GM12892 (cell line): ENCODE measurements at regions not wholly inside any gene's neighbourhood (a gene's known extent, or its start where the extent isn't known, plus 50 kb on each side); places are given as distances from the start of the nearest gene placed in this dataset.
"Not testable (repeated sequence)": the region's sequence is repeated elsewhere in the genome, so short reads cannot be mapped to it uniquely, and the experiment has no call there.

Source experiments
- DNase-seq: peaks from one replicate; pipeline ENCODE4 v3.0.0; 2011; ENCODE audit not compliant: insufficient read length
- FAIRE-seq: peaks from 2 replicates; lab custom pipeline; 2011; peaks lifted over from hg19 to GRCh38; lab: Jason Lieb, UNC
- POLR2A ChIP-seq: IDR thresholded peaks from 2 replicates; pipeline ENCODE4 v1.6.1; 2011; ENCODE audit warnings: low read depth, low read length, control low read depth
- POLR2AphosphoS5 ChIP-seq: IDR thresholded peaks from 2 replicates; pipeline ENCODE4 v1.6.1; 2011; ENCODE audit warnings: low read depth, low read length, control low read depth
- TAF1 ChIP-seq: IDR thresholded peaks from 2 replicates; pipeline ENCODE4 v1.6.1; 2011; ENCODE audit warnings: low read depth, mild to moderate bottlenecking, control low read depth, low read length, borderline replicate concordance

DNA sequence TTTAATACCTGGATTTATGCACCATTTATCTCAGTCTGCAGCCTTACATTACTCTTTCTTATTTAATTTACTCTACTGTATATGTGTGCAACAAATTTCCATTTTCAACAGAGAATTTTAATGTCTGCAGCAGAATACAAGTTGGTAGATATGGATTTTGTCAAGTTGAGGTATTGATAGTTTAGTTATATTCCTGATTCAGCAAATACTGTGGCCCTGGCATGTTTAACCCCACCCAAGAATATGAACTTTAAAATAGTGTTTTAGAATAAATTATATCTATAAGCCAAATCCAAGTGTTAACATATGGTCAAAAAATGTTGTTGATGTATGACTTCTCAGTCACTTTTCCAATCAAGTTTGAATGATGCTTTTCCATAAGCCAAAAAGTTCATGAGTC, 378.4 kb upstream of the NRG3 start:
- FAIRE-seq (no peak), DNase-seq (no peak)
- TF ChIP-seq POLR2A = no peak
- no peak for TF ChIP-seq POLR2AphosphoS5
- no peak for TF ChIP-seq TAF1

DNA sequence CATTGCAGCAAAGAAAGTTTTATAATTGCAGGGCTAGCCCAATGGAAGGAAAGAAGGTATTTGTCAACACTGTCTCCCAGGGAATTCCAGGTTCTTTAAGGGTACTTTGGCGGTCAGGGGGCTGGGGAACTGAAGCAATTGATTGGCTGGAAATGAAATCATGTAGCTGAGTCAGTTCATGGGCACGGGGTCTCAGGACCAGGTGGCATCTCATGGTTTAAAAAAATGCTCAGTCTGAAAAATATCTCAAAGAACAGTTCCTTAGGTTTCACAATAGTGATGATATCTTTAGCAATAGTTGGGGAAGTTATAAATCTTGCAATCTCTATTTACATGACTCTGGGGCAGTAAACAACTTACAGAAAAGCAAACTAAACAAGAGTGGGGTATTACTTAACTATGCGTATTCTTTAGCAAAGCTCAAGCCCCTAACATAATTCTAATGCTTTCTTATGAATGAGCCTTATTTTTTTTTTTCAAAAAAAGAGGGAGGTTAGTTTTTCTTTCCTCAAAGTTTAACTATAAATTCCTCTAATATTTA, 376.9 kb upstream of the NRG3 start:
- TF ChIP-seq POLR2A = no peak
- TF ChIP-seq TAF1 = no peak
- no peak for TF ChIP-seq POLR2AphosphoS5
- FAIRE-seq = no peak
- DNase-seq = no peak

DNA sequence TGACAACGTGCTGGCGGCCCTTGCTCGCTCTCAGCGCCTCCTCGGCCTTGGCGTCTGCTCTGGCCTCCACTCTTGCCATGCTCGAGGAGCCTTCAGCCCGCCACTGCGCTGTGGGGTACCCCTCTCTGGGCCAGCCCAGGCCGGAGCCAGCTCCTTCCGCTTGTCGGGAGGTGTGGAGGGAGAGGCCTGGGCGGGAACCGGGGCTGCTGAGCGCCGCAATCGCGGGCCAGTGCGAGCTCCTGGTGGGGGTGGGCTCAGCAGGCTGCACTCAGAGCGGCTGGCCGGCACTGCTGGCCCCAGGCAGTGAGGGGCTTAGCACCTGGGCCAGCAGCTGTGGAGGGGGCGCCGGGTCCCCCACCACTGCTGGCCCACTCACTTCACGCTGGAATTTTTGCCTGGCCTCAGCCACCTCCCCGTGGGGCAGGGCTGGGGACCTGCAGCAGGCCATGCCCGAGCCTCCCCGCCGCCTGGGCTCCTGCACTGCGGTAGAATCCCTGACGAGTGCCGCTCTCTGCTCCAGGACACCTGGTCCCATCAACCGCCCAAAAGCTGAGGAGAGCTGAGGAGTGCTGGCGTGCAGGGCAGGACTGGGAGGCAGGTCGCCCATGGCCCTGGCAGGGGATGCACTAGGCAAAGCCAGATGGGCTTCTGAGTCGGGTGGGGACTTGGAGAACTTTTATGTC, 372.2 kb upstream of the NRG3 start:
- DNase-seq (no peak), FAIRE-seq (no peak)
- TF ChIP-seq POLR2A (no peak), POLR2AphosphoS5 (no peak), TAF1 (no peak)

DNA sequence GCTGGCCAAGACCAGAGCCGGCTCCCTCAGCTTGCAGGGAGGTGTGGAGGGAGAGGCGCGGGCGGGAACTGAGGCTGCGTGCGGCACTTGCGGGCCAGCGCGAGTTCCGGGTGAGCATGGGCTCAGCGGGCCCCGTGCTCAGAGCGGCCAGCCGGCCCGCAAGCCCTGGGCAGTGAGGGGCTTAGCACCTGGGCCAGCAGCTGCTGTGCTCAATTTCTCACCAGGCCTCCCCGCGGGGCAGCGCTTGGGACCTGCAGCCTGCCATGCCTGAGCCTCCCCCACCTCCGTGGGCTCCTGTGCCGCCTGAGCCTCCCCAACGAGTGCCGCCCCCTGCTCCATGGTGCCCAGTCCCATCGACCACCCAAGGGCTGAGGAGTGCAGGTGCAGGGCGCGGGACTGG, 369.2 kb upstream of the NRG3 start:
- not testable (repeated sequence) for FAIRE-seq

DNA sequence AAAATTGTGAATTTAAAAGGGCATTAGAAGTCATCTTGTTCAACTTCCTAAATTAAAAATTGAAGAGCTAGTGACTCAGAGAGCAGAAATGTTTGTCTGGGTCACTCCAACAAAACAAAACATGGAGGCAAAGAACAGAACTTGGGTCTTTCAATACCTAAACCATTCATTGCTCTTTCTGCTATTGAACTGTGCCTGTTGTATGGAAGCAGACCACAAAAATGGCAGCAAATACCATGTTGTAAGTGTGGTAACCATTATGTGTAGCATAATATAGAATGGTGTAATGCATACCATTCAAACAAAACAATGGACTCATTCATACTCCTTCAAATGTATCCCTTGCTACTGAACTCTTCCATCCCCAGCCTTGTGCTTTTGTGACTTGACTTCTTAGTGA, 360.2 kb upstream of the NRG3 start:
- FAIRE-seq (no peak), DNase-seq (no peak)
- TF ChIP-seq POLR2A (no peak), POLR2AphosphoS5 (no peak), TAF1 (no peak)

More for the DNA sequence above, 369.2 kb upstream of the NRG3 start:
- not testable (repeated sequence) for DNase-seq

DNA sequence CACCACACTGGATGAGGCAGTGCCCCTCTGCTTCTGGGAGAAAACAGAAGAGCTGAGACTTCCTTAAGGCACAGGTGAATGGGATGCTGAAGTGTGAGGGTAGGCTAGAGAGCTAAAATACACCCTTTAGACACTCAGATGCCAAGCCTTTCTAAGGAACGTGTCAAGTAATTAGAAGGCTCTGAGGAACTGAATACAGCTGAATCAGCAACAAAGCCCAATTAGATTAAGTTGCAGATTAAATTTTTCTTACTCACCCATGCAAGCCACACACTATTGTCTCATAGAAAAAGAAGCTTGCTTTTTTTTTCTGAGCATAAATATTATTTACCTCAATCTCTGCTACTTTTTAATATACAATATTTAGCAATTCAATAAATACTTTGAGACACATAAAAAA, 354.3 kb upstream of the NRG3 start:
- TF ChIP-seq POLR2A (no peak), POLR2AphosphoS5 (no peak), TAF1 (no peak)
- FAIRE-seq = no peak
- DNase-seq = no peak

DNA sequence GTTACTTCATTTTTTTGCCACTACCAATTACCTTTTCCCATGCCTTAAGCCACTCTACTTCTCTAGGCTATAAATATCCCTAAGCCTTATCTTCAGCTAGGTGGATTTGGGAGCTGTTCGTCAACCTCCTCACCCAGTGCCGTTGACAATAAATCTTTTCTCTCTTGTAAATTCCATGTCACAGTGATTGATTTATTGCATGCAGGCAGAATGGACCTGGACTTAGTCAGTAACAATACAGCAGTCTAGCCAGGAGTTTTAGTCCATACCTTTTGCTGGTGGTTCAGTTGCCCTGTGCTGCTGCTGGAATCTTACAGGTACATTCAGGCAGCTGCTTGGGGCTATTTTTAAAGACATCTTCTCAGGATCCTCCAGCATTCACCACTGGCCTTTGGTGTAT, 350.5 kb upstream of the NRG3 start:
- DNase-seq (no peak), FAIRE-seq (no peak)
- TF ChIP-seq POLR2AphosphoS5 (no peak), TAF1 (no peak), POLR2A (no peak)

DNA sequence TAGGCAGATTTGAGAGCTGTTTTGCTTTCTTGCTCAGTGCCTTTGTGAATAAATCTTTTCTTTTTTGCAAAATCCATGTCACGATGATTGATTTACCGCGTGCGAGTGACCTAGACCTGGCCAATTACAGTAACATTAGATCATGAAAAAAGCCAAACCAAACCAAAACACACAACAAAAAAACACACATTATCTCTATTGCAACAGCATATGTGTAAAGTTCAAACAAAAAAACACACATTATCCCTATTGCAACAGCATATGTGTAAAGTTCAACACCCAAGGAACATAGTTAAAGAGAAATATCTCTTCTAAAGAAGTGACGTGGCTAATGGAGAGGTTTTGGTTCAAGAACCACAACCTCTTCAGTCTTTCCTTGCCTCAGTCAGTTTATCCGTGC, 342.6 kb upstream of the NRG3 start:
- no peak for TF ChIP-seq POLR2A
- TF ChIP-seq POLR2AphosphoS5 = no peak
- TF ChIP-seq TAF1 = no peak
- no peak for DNase-seq
- FAIRE-seq = no peak

DNA sequence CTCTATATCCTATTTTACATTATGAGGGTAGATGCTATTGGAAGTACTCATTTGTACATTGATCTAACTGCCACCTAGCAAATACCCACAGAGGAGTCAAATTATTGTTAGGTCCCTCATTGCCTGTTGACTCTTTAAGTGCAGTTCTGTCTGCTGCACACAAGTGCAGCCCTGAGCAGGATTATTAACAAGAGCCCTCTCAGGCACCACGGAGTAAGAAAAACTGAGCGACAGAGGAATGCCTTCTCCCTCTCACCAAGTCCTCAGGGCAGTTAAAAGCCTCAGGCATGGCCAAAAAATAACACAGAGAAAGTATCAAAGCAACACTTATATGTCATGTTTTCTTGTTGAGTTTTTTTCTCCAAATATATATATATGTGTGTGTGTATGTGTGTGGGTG, 340.0 kb upstream of the NRG3 start:
- TF ChIP-seq TAF1 (no peak), POLR2AphosphoS5 (no peak), POLR2A (no peak)
- DNase-seq (no peak), FAIRE-seq (no peak)

DNA sequence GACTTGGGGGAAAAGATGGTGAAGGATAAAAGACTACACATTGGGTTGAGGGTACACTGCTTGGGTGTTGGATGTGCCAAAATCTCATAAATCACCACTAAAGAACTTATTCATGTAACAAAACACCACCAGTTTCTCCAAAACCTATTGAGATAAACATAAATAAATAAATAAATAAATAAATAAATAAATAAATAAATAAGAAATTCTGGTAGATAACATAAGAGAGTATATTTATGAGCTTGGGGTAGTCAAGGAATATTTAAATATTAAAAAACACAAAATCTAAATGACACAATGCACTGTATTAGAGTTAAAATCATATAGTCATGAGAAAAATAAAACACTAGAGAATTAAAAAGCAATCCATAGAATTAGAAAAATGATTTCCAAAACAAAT, 333.5 kb upstream of the NRG3 start:
- FAIRE-seq (no peak), DNase-seq (no peak)
- TF ChIP-seq TAF1 (no peak), POLR2AphosphoS5 (no peak), POLR2A (no peak)

DNA sequence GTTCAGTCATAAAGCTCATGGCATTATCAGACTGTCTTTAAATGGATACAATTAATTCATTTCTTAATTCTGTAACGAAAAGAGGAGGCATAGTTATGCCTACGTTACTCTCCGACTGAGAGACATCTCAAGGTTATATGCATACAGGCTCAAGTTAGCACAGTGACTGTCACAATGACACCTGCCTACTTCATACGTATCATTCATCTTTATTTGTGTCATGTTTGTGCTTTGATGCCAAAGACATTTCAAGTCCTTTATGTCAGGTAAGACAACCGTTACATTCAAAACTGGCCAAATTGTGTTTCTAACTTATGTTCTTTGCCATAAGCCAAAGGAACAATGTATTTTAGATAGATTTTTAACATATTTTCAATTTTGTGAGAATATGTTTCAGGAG, 328.8 kb upstream of the NRG3 start:
- FAIRE-seq = no peak
- no peak for DNase-seq
- no peak for TF ChIP-seq POLR2AphosphoS5
- TF ChIP-seq TAF1 = no peak
- no peak for TF ChIP-seq POLR2A

DNA sequence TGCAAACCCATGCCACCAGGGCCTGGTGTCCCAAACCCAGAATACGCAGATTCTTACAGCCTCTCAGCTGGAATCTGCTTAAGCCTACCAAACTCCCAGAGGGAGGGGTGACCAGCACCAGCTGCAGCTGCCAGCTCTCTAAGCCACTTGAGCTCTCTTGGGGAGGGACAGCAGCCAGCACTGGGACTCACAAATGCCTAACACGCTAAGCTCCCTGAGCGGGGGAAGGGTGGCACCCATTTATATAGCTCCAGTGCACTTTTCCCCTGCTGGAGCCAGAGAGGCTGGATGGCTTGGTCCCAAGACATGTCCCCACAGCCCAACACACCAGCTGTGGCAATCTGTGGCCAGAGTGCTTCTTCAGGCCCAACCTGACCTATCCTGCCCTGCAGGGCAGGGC, 326.8 kb upstream of the NRG3 start:
- TF ChIP-seq POLR2A (no peak), TAF1 (no peak), POLR2AphosphoS5 (no peak)
- DNase-seq (no peak), FAIRE-seq (no peak)

DNA sequence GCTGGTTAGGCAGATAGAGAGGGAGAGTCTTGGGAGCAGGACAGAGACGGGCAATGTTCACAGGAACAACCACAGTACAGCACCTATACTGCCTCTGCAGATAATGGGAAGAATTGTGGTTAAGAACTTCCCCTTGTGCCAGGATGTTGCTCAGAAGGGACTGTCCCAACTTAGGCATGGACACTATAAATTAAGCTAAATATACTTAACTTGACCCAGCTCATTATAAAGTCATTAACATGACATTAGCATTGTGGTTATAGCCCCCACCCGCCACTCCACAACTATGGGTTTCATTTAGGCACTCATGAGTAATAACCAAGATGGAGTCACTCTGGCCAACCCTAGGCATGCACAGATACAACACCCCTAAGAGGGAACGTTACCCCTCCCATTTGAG, 310.9 kb upstream of the NRG3 start:
- DNase-seq (no peak), FAIRE-seq (no peak)
- no peak for TF ChIP-seq TAF1
- no peak for TF ChIP-seq POLR2A
- no peak for TF ChIP-seq POLR2AphosphoS5
